HEK293T (cell line): ENCODE measurements at regions not wholly inside any gene's neighbourhood (a gene's known extent, or its start where the extent isn't known, plus 50 kb on each side); places are given as distances from the start of the nearest gene placed in this dataset.

Experiments
- BHLHE40 ChIP-seq: fragments of 450-650 bp; IDR thresholded peaks from 2 replicates; pipeline ENCODE4 v1.6.1; 2016; ENCODE audit warnings: mild to moderate bottlenecking, moderate library complexity, borderline replicate concordance
- CTBP1 ChIP-seq: fragments of 450-650 bp; IDR thresholded peaks from 2 replicates; pipeline ENCODE4 v1.6.1; 2016; ENCODE audit warnings: borderline replicate concordance
- FOXA1 ChIP-seq: fragments of 450-650 bp; IDR thresholded peaks from 2 replicates; pipeline ENCODE4 v1.6.1; 2016; ENCODE audit warnings: mild to moderate bottlenecking
- FOXK2 ChIP-seq: fragments of 450-650 bp; IDR thresholded peaks from 2 replicates; pipeline ENCODE4 v1.6.1; 2016; ENCODE audit warnings: mild to moderate bottlenecking
- FOXM1 ChIP-seq: fragments of 450-650 bp; IDR thresholded peaks from 2 replicates; pipeline ENCODE4 v1.6.1; 2017; ENCODE audit warnings: mild to moderate bottlenecking, borderline replicate concordance
- HDGF ChIP-seq: fragments of 450-650 bp; IDR thresholded peaks from 2 replicates; pipeline ENCODE4 v1.6.1; 2017; ENCODE audit warnings: antibody characterized with exemption, borderline replicate concordance
- L3MBTL2 ChIP-seq: fragments of 450-650 bp; conservative IDR thresholded peaks from 2 replicates; pipeline ENCODE4 v1.6.1; 2016; ENCODE audit warnings: mild to moderate bottlenecking
- NFRKB ChIP-seq: fragments of 450-650 bp; IDR thresholded peaks from 2 replicates; pipeline ENCODE4 v1.6.1; 2016; ENCODE audit warnings: mild to moderate bottlenecking, moderate library complexity
- SP1 ChIP-seq: fragments of 450-650 bp; IDR thresholded peaks from 2 replicates; pipeline ENCODE4 v1.6.1; 2017
- TARDBP ChIP-seq: fragments of 450-650 bp; IDR thresholded peaks from 2 replicates; pipeline ENCODE4 v1.6.1; 2016
- ZNF384 ChIP-seq: fragments of 450-650 bp; IDR thresholded peaks from 2 replicates; pipeline ENCODE4 v1.6.1; 2016

DNA sequence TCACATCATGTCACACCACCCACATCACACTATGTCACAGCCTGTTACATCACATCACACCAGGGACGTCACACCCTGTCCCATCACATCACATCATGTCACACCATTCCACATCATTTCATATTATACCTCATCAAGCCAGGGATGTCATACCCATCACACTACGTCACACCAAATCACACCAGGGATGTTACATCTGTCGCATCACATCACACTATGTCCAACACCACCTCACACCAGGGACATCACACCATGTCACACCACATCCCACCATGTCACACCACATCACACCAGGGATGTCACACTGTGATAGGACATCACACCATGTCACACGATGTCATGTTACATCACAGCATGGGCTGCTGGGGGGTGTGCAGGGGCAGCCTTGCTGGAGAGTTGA, 110.6 kb downstream of the TMEM121 start:
- TF ChIP-seq FOXA1 (no peak), ZNF384 (no peak), TARDBP (no peak), SP1 (no peak), CTBP1 (no peak), FOXK2 (no peak), BHLHE40 (no peak), HDGF (no peak), NFRKB (no peak), L3MBTL2 (no peak), FOXM1 (no peak)
